H9 (cell line): ENCODE measurements at regions not wholly inside any gene's neighbourhood (a gene's known extent, or its start where the extent isn't known, plus 50 kb on each side); places are given as distances from the start of the nearest gene placed in this dataset.

Source experiments
- DNase-seq: peaks from one replicate; pipeline ENCODE4 v3.0.0-alpha.2; 2017
- H2AFZ ChIP-seq: one replicate; pipeline ENCODE4 v1.6.1; 2013; ENCODE audit warnings: mild to moderate bottlenecking, low read length, control low read depth, moderate library complexity
- H2AK5ac ChIP-seq: 2 replicates; pipeline ENCODE4 v1.6.1; 2013; ENCODE audit warnings: low read length, control low read depth, mixed read lengths; ENCODE audit not compliant: insufficient read length
- H2BK120ac ChIP-seq: one replicate; pipeline ENCODE4 v1.6.1; 2013; ENCODE audit warnings: low read depth, mild to moderate bottlenecking, low read length, control low read depth, inconsistent platforms; ENCODE audit not compliant: poor library complexity, severe bottlenecking
- H2BK12ac ChIP-seq: 2 replicates; pipeline ENCODE4 v1.6.1; 2013; ENCODE audit warnings: low read length, control low read depth, mixed read lengths, low read depth; ENCODE audit not compliant: insufficient read length
- H2BK15ac ChIP-seq: 2 replicates; pipeline ENCODE4 v1.6.1; 2013; ENCODE audit warnings: low read depth, low read length, control low read depth
- H2BK20ac ChIP-seq: one replicate; pipeline ENCODE4 v1.6.1; 2013; ENCODE audit warnings: low read depth, mild to moderate bottlenecking, low read length, control low read depth, inconsistent platforms; ENCODE audit not compliant: poor library complexity, severe bottlenecking
- H2BK5ac ChIP-seq: 2 replicates; pipeline ENCODE4 v1.6.1; 2013; ENCODE audit warnings: low read length, control low read depth, mixed read lengths; ENCODE audit not compliant: insufficient read length
- H3K14ac ChIP-seq: 2 replicates; pipeline ENCODE4 v1.6.1; 2013; ENCODE audit warnings: low read length, control low read depth; ENCODE audit not compliant: insufficient read depth
- H3K18ac ChIP-seq: 2 replicates; pipeline ENCODE4 v1.6.1; 2013; ENCODE audit warnings: low read depth, mild to moderate bottlenecking, mixed read lengths, low read length, control low read depth; ENCODE audit not compliant: insufficient read length
- H3K23ac ChIP-seq: 2 replicates; pipeline ENCODE4 v1.6.1; 2013; ENCODE audit warnings: low read length, control low read depth, mixed read lengths, low read depth; ENCODE audit not compliant: insufficient read length
- H3K23me2 ChIP-seq: 2 replicates; pipeline ENCODE4 v1.6.1; 2013; ENCODE audit warnings: low read depth, mild to moderate bottlenecking, mixed read lengths, low read length, control low read depth; ENCODE audit not compliant: insufficient read length, poor library complexity, severe bottlenecking
- H3K27ac ChIP-seq: 2 replicates; pipeline ENCODE4 v1.5.1; 2013; ENCODE audit warnings: low read length, control low read depth, mixed read lengths, low read depth; ENCODE audit not compliant: insufficient read length
- H3K27me3 ChIP-seq: 2 replicates; pipeline ENCODE4 v1.6.1; 2013; ENCODE audit warnings: low read length, control low read depth, inconsistent platforms; ENCODE audit not compliant: insufficient read depth
- H3K4ac ChIP-seq: 2 replicates; pipeline ENCODE4 v1.6.1; 2013; ENCODE audit warnings: low read depth, mild to moderate bottlenecking, control low read depth, inconsistent platforms, low read length, moderate library complexity
- H3K4me1 ChIP-seq: 2 replicates; pipeline ENCODE4 v1.6.1; 2013; ENCODE audit warnings: low read length, control low read depth, inconsistent platforms; ENCODE audit not compliant: insufficient read depth
- H3K4me2 ChIP-seq: 2 replicates; pipeline ENCODE4 v1.6.1; 2013; ENCODE audit warnings: low read length, control low read depth, mixed read lengths; ENCODE audit not compliant: insufficient read length, insufficient read depth
- H3K56ac ChIP-seq: 2 replicates; pipeline ENCODE4 v1.6.1; 2013; ENCODE audit warnings: low read depth, mild to moderate bottlenecking, mixed read lengths, low read length, control low read depth; ENCODE audit not compliant: insufficient read length
- H3K79me1 ChIP-seq: 2 replicates; pipeline ENCODE4 v1.6.1; 2013; ENCODE audit warnings: low read depth, mild to moderate bottlenecking, moderate library complexity, low read length, control low read depth, inconsistent platforms; ENCODE audit not compliant: insufficient read depth, poor library complexity, severe bottlenecking
- H3K79me2 ChIP-seq: 2 replicates; pipeline ENCODE4 v1.6.1; 2013; ENCODE audit warnings: low read length, control low read depth, inconsistent platforms; ENCODE audit not compliant: insufficient read depth
- H3K9ac ChIP-seq: 2 replicates; pipeline ENCODE4 v1.6.1; 2013; ENCODE audit warnings: low read length, control low read depth, mixed read lengths; ENCODE audit not compliant: insufficient read length; ENCODE audit errors: extremely low read depth
- H3K9me3 ChIP-seq: one replicate; pipeline ENCODE4 v1.6.1; 2013; ENCODE audit warnings: low read depth, low read length, inconsistent platforms; ENCODE audit not compliant: control insufficient read depth
- H3T11ph ChIP-seq: one replicate; pipeline ENCODE4 v1.6.1; 2013; ENCODE audit warnings: mild to moderate bottlenecking, low read length, control low read depth, inconsistent platforms
- H4K20me1 ChIP-seq: one replicate; pipeline ENCODE4 v1.6.1; 2013; ENCODE audit not compliant: control insufficient read depth, insufficient read length, insufficient read depth
- H4K5ac ChIP-seq: 2 replicates; pipeline ENCODE4 v1.6.1; 2013; ENCODE audit warnings: low read depth, mild to moderate bottlenecking, mixed read lengths, low read length, control low read depth; ENCODE audit not compliant: insufficient read length
- H4K8ac ChIP-seq: replicated peaks from 2 replicates; pipeline ENCODE4 v1.6.1; 2013; ENCODE audit warnings: low read length, control low read depth, mixed read lengths, low read depth; ENCODE audit not compliant: insufficient read length
- H4K91ac ChIP-seq: 2 replicates; pipeline ENCODE4 v1.6.1; 2013; ENCODE audit warnings: low read depth, mild to moderate bottlenecking, moderate library complexity, mixed read lengths, low read length, control low read depth; ENCODE audit not compliant: insufficient read length
- H3K27ac Mint-ChIP-seq, 3 experiments: 2 replicates in 2 of 3; 3 replicates in 1 of 3; pipeline ENCODE4 v1.8.0; 2020 to 2021; ENCODE audit warnings: mixed read lengths in 3 of 3, mild to moderate bottlenecking in 1 of 3, moderate library complexity in 1 of 3
- H3K27me3 Mint-ChIP-seq: 2 replicates; pipeline ENCODE4 v1.8.0; 2021; ENCODE audit warnings: low read depth, mild to moderate bottlenecking, moderate library complexity, mixed read lengths
- H3K36me3 Mint-ChIP-seq, 3 experiments: 2 replicates in 2 of 3; 3 replicates in 1 of 3; pipeline ENCODE4 v1.8.0; 2020 to 2021; ENCODE audit warnings: low read depth in 3 of 3, mixed read lengths in 3 of 3; ENCODE audit not compliant: insufficient read depth in 1 of 3
- H3K4me1 Mint-ChIP-seq, 2 experiments: 2 replicates each; pipeline ENCODE4 v1.8.0; 2020; ENCODE audit warnings: mixed read lengths in 2 of 2
- H3K4me3 Mint-ChIP-seq, 2 experiments: 2 replicates in 1 of 2; 3 replicates in 1 of 2; pipeline ENCODE4 v1.8.0; 2020 to 2021; ENCODE audit warnings: mild to moderate bottlenecking in 2 of 2, mixed read lengths in 2 of 2, moderate library complexity in 1 of 2
- H3K9me3 Mint-ChIP-seq, 2 experiments: 2 replicates in 1 of 2; 3 replicates in 1 of 2; pipeline ENCODE4 v1.8.0; 2020; ENCODE audit warnings: mild to moderate bottlenecking in 2 of 2, mixed read lengths in 2 of 2, moderate library complexity in 1 of 2
- CTCF ChIP-seq: fragments of 200-600 bp; sonication (generic); conservative IDR thresholded peaks from 3 replicates; pipeline ENCODE4 v1.8.0; 2021; ENCODE audit warnings: antibody characterized with exemption, mild to moderate bottlenecking
- WGBS: extraction: QIAGEN DNeasy Blood & Tissue Kit; methylation state at CpG from one replicate; pipeline ENCODE4 v1.1.7; 2013; ENCODE audit warnings: missing lambda C conversion rate, low lambda C conversion rate, mixed read lengths; ENCODE audit not compliant: insufficient read length; ENCODE audit errors: extremely low coverage; 5-methylcytosine and 5-hydroxymethylcytosine counted together

DNA sequence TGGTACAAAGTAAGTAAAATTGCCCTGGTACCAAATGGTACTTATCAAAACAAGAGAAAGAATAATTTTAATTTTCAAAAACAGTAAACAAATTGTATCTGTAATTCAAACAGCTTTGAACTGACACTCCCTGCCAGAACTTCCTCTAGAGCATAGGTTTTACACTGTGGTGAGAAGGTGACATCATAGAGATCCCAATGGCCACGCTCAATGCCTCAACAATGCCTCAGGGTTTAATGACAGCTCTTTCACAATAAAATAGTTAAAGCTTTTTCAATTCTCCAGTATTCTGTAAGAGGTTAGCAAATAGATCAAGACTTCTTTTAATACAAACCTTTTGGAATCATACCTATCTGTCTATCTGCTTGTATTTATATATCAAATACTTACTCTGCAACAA, 437.1 kb downstream of the PRR16 start:
- H3K27me3 Mint-ChIP-seq, result no peaks in the 10 kb centered on the region
- no peak overlapping the region for H2BK5ac ChIP-seq

More for the DNA sequence above, 437.1 kb downstream of the PRR16 start:
- Histone ChIP-seq H3K4me2 (no peak overlapping the region), H3K9me3 (no peaks in the 10 kb centered on the region), H3T11ph (no peak overlapping the region), H3K9ac (no peak overlapping the region), H2BK120ac (no peak overlapping the region), H3K4me1 (no peaks in the 10 kb centered on the region), H2BK20ac (no peak overlapping the region), H4K20me1 (no peaks in the 10 kb centered on the region), H3K27me3 (no peaks in the 10 kb centered on the region), H2AFZ (no peak overlapping the region), H4K8ac (no peak overlapping the region), H2AK5ac (no peak overlapping the region), H3K79me1 (no peaks in the 10 kb centered on the region), H3K79me2 (no peaks in the 10 kb centered on the region), H4K91ac (no peak overlapping the region), H4K5ac (no peak overlapping the region), H3K56ac (no peak overlapping the region), H3K23me2 (no peaks in the 10 kb centered on the region), H3K27ac (no peak overlapping the region), H2BK12ac (no peak overlapping the region), H3K23ac (no peak overlapping the region), H2BK15ac (no peak overlapping the region), H3K14ac (no peak overlapping the region), H3K4ac (no peak overlapping the region), H3K18ac (no peak overlapping the region)
- DNase-seq, result no peak
- Mint-ChIP-seq H3K36me3 (no peaks in the 10 kb centered on the region), H3K27ac (no peak overlapping the region), H3K4me3 (no peak overlapping the region), H3K9me3 (no peaks in the 10 kb centered on the region), H3K4me1 (no peaks in the 10 kb centered on the region)
- no CpG with 5 or more reads among the region's 1 CpG for WGBS
- TF ChIP-seq CTCF, result no peak
